GM10266 (cell line): ENCODE measurements at regions not wholly inside any gene's neighbourhood (a gene's known extent, or its start where the extent isn't known, plus 50 kb on each side); places are given as distances from the start of the nearest gene placed in this dataset.

Experiments used
- DNase-seq: peaks from one replicate; pipeline ENCODE4 v3.0.0; 2012; ENCODE audit errors: extremely low spot score
- TF ChIP-seq, protein P1 (sequence below): IDR thresholded peaks from 2 replicates; pipeline ENCODE4 v1.5.1; 2012; ENCODE audit warnings: mild to moderate bottlenecking, low read depth; ENCODE audit not compliant: control insufficient read depth, insufficient read depth; ENCODE audit errors: missing control alignments

DNA sequence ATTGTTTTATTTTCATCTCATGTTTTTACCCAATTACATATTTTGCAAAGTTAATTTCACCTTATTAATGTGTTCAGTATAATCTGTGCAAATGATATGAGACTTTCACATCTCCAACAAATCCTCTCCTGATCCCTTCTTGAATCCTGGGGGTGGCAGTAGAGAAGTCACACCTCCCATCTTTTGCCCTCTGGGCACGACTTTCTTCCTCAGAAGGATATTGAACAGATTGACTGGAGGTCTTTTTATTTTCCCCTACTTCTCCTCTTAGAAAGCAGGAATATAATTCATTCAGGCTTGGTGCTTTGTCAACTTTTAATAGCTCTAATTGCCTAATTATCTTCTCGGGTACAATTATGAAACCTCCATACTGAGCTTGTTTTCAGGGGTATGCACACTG lies 1037.1 kb upstream of the NUDT12 start:
- DNase-seq = no peak
- TF ChIP-seq, protein P1, sequence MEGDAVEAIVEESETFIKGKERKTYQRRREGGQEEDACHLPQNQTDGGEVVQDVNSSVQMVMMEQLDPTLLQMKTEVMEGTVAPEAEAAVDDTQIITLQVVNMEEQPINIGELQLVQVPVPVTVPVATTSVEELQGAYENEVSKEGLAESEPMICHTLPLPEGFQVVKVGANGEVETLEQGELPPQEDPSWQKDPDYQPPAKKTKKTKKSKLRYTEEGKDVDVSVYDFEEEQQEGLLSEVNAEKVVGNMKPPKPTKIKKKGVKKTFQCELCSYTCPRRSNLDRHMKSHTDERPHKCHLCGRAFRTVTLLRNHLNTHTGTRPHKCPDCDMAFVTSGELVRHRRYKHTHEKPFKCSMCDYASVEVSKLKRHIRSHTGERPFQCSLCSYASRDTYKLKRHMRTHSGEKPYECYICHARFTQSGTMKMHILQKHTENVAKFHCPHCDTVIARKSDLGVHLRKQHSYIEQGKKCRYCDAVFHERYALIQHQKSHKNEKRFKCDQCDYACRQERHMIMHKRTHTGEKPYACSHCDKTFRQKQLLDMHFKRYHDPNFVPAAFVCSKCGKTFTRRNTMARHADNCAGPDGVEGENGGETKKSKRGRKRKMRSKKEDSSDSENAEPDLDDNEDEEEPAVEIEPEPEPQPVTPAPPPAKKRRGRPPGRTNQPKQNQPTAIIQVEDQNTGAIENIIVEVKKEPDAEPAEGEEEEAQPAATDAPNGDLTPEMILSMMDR = no peak

DNA sequence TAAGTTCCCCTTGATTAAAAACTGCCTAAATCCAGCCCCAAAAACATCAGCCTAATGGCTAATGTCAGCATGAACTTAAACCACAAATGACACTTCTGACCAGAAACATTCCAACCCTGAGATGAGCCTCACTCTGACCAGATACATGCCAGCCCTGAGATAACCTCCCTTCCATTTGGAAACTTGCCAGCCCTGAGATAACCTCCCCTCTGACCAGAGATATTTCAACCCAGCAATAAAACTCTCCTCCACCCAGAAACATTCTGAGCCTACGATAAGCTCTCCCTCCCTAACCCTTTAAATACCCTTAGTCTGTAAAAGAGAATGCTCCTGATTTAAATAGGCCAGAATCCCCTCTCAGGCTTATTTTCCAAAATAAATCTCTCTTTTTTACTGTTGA lies 1035.7 kb upstream of the NUDT12 start:
- DNase-seq = no peak
- TF ChIP-seq, protein P1 = no peak

DNA sequence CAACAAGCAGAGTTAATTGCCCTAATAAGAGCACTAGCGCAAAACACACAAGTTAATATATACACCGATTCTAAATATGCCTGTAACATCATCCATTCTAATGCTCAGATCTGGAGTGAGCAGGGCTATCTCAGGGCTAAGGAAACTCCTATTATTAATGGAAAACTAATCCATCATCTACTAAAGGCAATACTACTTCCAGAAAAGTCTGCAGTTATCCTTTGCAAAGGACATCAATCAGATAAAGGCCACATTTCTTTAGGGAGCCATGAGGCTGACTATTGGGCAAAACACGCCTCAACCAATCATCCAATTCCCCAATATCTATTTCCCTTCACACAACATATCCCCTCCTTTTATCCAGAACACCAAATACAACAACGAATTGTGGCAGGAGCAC lies 1032.3 kb upstream of the NUDT12 start:
- TF ChIP-seq, protein P1 = no peak
- DNase-seq = no peak

DNA sequence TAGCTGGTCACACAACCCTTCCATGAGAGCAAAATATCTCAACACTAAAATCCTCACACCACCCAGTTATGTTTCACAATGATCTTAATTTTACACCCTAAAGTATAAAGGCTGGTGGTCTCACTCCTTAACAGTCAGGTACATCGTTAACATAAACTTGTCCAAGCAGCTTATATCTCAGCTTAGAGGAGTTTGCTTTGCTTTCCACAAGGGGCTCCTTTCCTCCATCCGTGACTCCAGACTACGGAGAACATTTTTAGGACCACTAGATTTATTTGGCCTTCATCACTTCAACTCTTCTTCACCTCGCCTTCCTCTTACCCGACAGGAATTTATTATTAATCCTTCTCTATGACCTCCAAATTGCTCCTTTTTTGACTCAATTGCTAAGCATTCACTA lies 1014.1 kb upstream of the NUDT12 start:
- TF ChIP-seq, protein P1 = no peak

DNA sequence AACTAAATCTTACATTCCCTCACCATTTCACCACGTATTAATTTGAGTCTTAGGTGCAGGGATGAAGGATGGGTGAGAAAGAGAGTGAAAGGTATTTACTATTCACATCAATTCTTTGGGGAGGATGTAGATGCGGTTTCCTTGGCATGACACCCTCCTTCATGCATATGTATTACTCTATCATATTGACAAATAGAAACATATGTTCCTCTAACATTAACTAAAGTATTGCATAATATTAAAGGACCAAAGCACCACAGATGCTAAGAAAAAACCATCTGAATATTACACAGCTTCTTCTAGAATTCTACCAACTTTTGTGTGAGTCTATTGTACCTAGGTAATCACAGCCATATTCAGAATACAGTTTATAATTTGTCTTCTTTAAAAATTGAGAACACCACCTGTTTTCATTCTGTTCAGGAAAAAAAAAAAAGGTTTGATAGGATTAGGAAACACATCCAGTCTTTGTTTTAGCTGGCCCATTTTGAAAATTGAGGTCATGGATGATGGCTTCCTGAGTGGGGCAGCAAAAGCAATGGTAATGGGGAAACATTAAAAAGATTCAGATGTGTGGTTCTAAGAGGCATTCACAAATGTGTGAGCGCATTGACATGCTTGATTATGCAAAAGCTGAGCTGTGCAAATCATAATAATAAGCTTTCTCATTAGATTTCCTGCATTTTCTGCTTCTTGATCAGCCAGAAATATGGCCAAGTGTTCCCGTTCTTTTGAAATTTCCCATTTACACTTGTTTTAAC lies 1011.5 kb upstream of the NUDT12 start:
- no peak for DNase-seq
- TF ChIP-seq, protein P1 = no peak

More for the DNA sequence above, 1014.1 kb upstream of the NUDT12 start:
- no peak for DNase-seq

DNA sequence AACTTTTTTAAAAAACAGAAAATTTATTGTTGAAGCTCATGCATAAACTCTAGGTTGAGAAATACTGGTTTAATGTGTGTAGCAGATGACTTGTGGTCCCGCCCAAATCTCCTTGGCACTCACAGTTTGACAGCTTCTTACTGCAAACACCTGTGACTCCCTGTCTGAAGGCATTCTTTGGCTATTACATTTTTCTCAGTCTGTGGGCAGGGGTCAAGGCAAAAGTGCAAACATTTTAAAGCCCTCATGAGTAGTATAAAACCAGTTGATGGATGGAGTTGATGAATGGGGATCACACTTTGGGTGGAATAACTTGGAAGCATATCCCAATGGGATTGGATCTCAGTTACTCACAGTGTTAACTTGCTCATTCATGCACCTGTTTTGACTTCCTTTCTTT lies 1007.0 kb upstream of the NUDT12 start:
- TF ChIP-seq, protein P1 = no peak
- no peak for DNase-seq

DNA sequence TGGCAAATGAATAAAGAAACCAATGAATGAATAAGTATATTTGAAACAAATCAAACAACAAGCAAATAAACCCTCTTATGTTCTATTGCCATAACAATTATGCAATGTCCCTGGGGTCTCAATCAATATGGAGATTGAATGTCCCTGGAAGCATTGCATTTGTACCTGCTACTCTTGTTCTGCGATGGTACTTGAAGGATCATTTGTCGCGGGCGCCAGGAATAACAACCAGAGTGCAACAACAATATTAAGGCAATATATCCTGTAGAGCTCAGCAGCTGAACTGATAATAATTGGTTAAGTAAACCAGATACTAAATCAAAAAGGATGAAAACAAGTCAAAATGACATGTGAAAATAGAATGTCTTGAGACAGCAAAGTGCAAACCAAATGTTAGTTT lies 1001.9 kb upstream of the NUDT12 start:
- no peak for DNase-seq
- TF ChIP-seq, protein P1 = no peak
